DMS53 (cell line): ENCODE measurements at regions not wholly inside any gene's neighbourhood (a gene's known extent, or its start where the extent isn't known, plus 50 kb on each side); places are given as distances from the start of the nearest gene placed in this dataset.
A peak's percentile ranks its signal among the peaks of the same experiment; 100 is the strongest.
"Not testable (repeated sequence)": the region's sequence is repeated elsewhere in the genome, so short reads cannot be mapped to it uniquely, and the experiment has no call there.

ENCODE experiments used
- DNase-seq: peaks from one replicate; lab custom pipeline; 2025; lab: John Stamatoyannopoulos, UW

- DNase-seq: no peak
Measured at GRCh38 chrX:113919387-113919786, 664.5 kb upstream of the HTR2C start.

GRCh38 chrX:113906168-113906567 lies 677.7 kb upstream of the HTR2C start:
- no peak for DNase-seq

- DNase-seq: no peak
Measured at GRCh38 chrX:113892891-113893290, 691.0 kb upstream of the HTR2C start.

- peak; percentile 5 for DNase-seq
Measured at GRCh38 chrX:113892401-113892800, 691.5 kb upstream of the HTR2C start.

GRCh38 chrX:113873056-113873455 lies 710.8 kb upstream of the HTR2C start:
- DNase-seq: no peak

GRCh38 chrX:113868711-113869110 lies 715.2 kb upstream of the HTR2C start:
- DNase-seq: peak; percentile 9

- peak; percentile 8 for DNase-seq
Measured at GRCh38 chrX:113868177-113868576, 715.7 kb upstream of the HTR2C start.

GRCh38 chrX:113849408-113849807 lies 734.5 kb upstream of the HTR2C start:
- no peak for DNase-seq

GRCh38 chrX:113833096-113834055 lies 750.5 kb upstream of the HTR2C start:
- no peak for DNase-seq

- DNase-seq: no peak
Measured at GRCh38 chrX:113828470-113828869, 755.4 kb upstream of the HTR2C start.

- no peak for DNase-seq
Measured at GRCh38 chrX:113818346-113818745, 765.5 kb upstream of the HTR2C start.

GRCh38 chrX:113804819-113805218 lies 779.1 kb upstream of the HTR2C start:
- peak; percentile 1 for DNase-seq

- DNase-seq: no peak
Measured at GRCh38 chrX:113804291-113804690, 779.6 kb upstream of the HTR2C start.

GRCh38 chrX:113802837-113803236 lies 781.0 kb upstream of the HTR2C start:
- DNase-seq: no peak

GRCh38 chrX:113800955-113801354 lies 782.9 kb upstream of the HTR2C start:
- no peak for DNase-seq

GRCh38 chrX:113793563-113793962 lies 790.3 kb upstream of the HTR2C start:
- DNase-seq: no peak

- DNase-seq: no peak
Measured at GRCh38 chrX:113790987-113791386, 792.9 kb upstream of the HTR2C start.

- not testable (repeated sequence) for DNase-seq
Measured at GRCh38 chrX:113784754-113785153, 799.1 kb upstream of the HTR2C start.

- DNase-seq: no peak
Measured at GRCh38 chrX:113770806-113771205, 813.1 kb upstream of the HTR2C start.

GRCh38 chrX:113770071-113770470 lies 813.8 kb upstream of the HTR2C start:
- DNase-seq: no peak

- no peak for DNase-seq
Measured at GRCh38 chrX:113759422-113759821, 824.5 kb upstream of the HTR2C start.

- no peak for DNase-seq
Measured at GRCh38 chrX:113747274-113747973, 836.5 kb upstream of the HTR2C start.

- no peak for DNase-seq
Measured at GRCh38 chrX:113743069-113743468, 840.8 kb upstream of the HTR2C start.
